ENCODE measurements at regions not wholly inside any gene's neighbourhood (a gene's known extent, or its start where the extent isn't known, plus 50 kb on each side); places are given as distances from the start of the nearest gene placed in this dataset.

DNA sequence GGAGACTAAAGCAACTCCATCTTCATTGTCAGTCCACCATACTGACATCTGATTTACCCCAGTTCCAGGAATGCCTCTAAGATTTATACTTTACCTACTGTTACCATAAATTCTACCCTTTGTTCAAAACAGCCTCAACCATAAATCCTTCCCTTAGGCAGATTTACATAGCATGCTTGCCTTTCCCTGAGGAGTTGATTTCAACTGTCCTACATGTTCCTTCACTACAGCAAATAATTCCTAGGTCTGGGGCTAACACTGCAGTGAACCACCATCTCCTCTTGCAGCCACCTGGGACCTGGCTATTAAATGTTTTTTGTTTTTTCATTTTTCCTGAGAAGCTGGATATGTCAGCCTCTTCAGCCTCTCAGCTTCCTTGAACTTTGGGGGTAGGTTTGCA lies 166.9 kb upstream of the PDE4D start:
- no peak overlapping the region for H3K27ac ChIP-seq (ENCODE audit: low read depth in 1 of 2, low read length in 2 of 2)
- no peaks in the 10 kb centered on the region for H3K9me3 ChIP-seq (ENCODE audit: control insufficient read depth in 4 of 4, low read length in 3 of 4)
- H3K4me1 ChIP-seq (ENCODE audit: control insufficient read depth in 4 of 4, insufficient read depth in 4 of 4, low read length in 3 of 4), result no peaks in the 10 kb centered on the region
- H3K36me3 ChIP-seq (ENCODE audit: control insufficient read depth in 4 of 4, insufficient read depth in 3 of 4, low read depth in 1 of 4, low read length in 3 of 4), result no peaks in the 10 kb centered on the region
- no peak overlapping the region for H3K4me3 ChIP-seq (ENCODE audit: low read depth in 1 of 3, low read length in 3 of 3)
- no peak for TF ChIP-seq JUND (IDR thresholded peaks at IDR 0.05)
- no peak for TF ChIP-seq HNF4G (IDR thresholded peaks at IDR 0.05)
- no peak for TF ChIP-seq FOXA2 (IDR thresholded peaks at IDR 0.05)
- TF ChIP-seq, protein P1, sequence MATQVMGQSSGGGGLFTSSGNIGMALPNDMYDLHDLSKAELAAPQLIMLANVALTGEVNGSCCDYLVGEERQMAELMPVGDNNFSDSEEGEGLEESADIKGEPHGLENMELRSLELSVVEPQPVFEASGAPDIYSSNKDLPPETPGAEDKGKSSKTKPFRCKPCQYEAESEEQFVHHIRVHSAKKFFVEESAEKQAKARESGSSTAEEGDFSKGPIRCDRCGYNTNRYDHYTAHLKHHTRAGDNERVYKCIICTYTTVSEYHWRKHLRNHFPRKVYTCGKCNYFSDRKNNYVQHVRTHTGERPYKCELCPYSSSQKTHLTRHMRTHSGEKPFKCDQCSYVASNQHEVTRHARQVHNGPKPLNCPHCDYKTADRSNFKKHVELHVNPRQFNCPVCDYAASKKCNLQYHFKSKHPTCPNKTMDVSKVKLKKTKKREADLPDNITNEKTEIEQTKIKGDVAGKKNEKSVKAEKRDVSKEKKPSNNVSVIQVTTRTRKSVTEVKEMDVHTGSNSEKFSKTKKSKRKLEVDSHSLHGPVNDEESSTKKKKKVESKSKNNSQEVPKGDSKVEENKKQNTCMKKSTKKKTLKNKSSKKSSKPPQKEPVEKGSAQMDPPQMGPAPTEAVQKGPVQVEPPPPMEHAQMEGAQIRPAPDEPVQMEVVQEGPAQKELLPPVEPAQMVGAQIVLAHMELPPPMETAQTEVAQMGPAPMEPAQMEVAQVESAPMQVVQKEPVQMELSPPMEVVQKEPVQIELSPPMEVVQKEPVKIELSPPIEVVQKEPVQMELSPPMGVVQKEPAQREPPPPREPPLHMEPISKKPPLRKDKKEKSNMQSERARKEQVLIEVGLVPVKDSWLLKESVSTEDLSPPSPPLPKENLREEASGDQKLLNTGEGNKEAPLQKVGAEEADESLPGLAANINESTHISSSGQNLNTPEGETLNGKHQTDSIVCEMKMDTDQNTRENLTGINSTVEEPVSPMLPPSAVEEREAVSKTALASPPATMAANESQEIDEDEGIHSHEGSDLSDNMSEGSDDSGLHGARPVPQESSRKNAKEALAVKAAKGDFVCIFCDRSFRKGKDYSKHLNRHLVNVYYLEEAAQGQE (IDR thresholded peaks at IDR 0.05), result no peak
- no peak for TF ChIP-seq NR2F2 (IDR thresholded peaks at IDR 0.05)
- no peak for TF ChIP-seq YY1 (IDR thresholded peaks at IDR 0.05)
- TF ChIP-seq GABPA (IDR thresholded peaks at IDR 0.05 in 1 of 2, conservative IDR thresholded peaks at IDR 0.05 in 1 of 2), result no peak
- TF ChIP-seq EGR1 (IDR thresholded peaks at IDR 0.05; ENCODE audit: low read depth in 2 of 2), result no peak
- TF ChIP-seq ATF3 (IDR thresholded peaks at IDR 0.05), result no peak
- TF ChIP-seq, protein P2, sequence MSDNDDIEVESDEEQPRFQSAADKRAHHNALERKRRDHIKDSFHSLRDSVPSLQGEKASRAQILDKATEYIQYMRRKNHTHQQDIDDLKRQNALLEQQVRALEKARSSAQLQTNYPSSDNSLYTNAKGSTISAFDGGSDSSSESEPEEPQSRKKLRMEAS (IDR thresholded peaks at IDR 0.05), result no peak
- TF ChIP-seq CTCF (IDR thresholded peaks at IDR 0.05; ENCODE audit: low read depth, low read length, missing input control), result no peak
- no peak for TF ChIP-seq RXRA (IDR thresholded peaks at IDR 0.05)
- no peak for TF ChIP-seq HNF4A (conservative IDR thresholded peaks at IDR 0.05)
- no peak for TF ChIP-seq FOXA1 (IDR thresholded peaks at IDR 0.05)
- no peak for TF ChIP-seq ZBTB33 (IDR thresholded peaks at IDR 0.05)
- no peak for TF ChIP-seq SP1 (IDR thresholded peaks at IDR 0.05)
- no peak for TF ChIP-seq RAD21 (IDR thresholded peaks at IDR 0.05)
- H3K27me3 ChIP-seq (ENCODE audit: control insufficient read depth in 4 of 4, insufficient read depth in 4 of 4, low read length in 3 of 4), result peaks cover 0 to 5% (median 2%) of the 10 kb centered on the region in 4 donors
- no peak overlapping the region for H3K9ac ChIP-seq (ENCODE audit: low read depth in 1 of 2, low read length in 2 of 2)
- no peak for DNase-seq (ENCODE audit: low spot score)

DNA sequence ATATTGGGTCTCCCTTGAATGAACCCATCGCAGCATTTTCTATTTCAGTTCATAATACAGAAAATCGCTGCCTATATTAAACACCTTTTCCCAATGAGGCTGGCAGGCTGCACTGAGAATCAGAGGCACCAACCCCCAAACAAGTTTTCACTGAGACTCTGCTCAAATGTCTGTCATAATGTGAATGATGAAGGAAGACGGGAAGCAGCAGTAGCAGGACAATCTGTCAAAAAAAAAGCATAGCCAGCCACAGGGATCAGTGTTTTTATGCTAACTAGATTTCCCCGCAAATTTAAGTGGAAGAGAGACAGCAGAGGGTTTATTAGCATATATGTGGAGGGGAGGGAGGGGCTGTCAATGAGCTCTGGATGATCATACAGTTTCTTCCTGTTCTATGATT lies 162.7 kb upstream of the PDE4D start:
- no peaks in the 10 kb centered on the region for H3K9me3 ChIP-seq (ENCODE audit: control insufficient read depth in 4 of 4, low read length in 3 of 4)
- no peaks in the 10 kb centered on the region for H3K36me3 ChIP-seq (ENCODE audit: control insufficient read depth in 4 of 4, insufficient read depth in 3 of 4, low read depth in 1 of 4, low read length in 3 of 4)
- H3K4me1 ChIP-seq (ENCODE audit: control insufficient read depth in 4 of 4, insufficient read depth in 4 of 4, low read length in 3 of 4), result no peaks in the 10 kb centered on the region
- WGBS, result 71% methylated on average over 4 of the region's 4 CpGs
- DNase-seq (ENCODE audit: low spot score), result no peak
- H3K27ac ChIP-seq (ENCODE audit: low read depth in 1 of 2, low read length in 2 of 2), result no peak overlapping the region
- no peak overlapping the region for H3K9ac ChIP-seq (ENCODE audit: low read depth in 1 of 2, low read length in 2 of 2)
- no peak for TF ChIP-seq CTCF (IDR thresholded peaks at IDR 0.05; ENCODE audit: low read depth, low read length, missing input control)
- TF ChIP-seq SP1 (IDR thresholded peaks at IDR 0.05), result no peak
- no peak for TF ChIP-seq JUND (IDR thresholded peaks at IDR 0.05)
- H3K4me3 ChIP-seq (ENCODE audit: low read depth in 1 of 3, low read length in 3 of 3), result no peak overlapping the region
- H3K27me3 ChIP-seq (ENCODE audit: control insufficient read depth in 4 of 4, insufficient read depth in 4 of 4, low read length in 3 of 4), result peaks cover 0 to 5% (median 2%) of the 10 kb centered on the region in 4 donors

Data from liver (tissue), 8 donors.